ENCODE measurements at regions not wholly inside any gene's neighbourhood (a gene's known extent, or its start where the extent isn't known, plus 50 kb on each side); places are given as distances from the start of the nearest gene placed in this dataset.

DNA sequence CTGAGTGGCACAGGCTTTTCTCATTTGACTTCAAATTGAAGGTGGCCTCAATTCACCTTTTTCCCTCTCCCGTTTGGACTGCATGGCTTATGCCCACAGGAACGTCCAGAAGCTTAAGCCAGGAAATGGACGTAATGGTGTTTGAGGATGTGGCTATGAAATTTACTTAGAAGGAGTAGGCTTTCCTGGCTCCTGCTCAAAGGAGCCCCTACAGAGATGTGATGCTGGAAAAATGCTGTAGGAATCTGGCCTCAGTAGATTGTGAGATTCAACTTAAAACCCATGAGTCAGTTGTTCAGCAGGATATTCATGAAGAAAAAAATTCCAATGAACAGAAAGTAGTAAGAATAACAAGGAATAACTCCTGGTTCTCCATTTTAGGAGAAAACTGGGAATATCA lies 129.0 kb downstream of the ICOS start:
- Histone ChIP-seq H3K4me1 (ENCODE audit: insufficient read depth, low read length, poor library complexity, severe bottlenecking) (no peaks in the 10 kb centered on the region), H3K9me2 (ENCODE audit: insufficient read depth, low read length) (no peaks in the 10 kb centered on the region), H2AFZ (ENCODE audit: low read length) (no peak overlapping the region), H3K9me3 (ENCODE audit: low read length) (no peaks in the 10 kb centered on the region), H4K20me1 (ENCODE audit: insufficient read depth, low read length) (no peaks in the 10 kb centered on the region), H3K4me3 (ENCODE audit: low read depth, low read length, poor library complexity, severe bottlenecking) (no peak overlapping the region), H3K79me2 (ENCODE audit: insufficient read depth, low read depth, low read length) (no peaks in the 10 kb centered on the region), H3K36me3 (ENCODE audit: insufficient read depth, low read length) (no peaks in the 10 kb centered on the region), H3K27ac (ENCODE audit: low read depth, low read length, poor library complexity, severe bottlenecking) (no peak overlapping the region), H3K4me2 (ENCODE audit: low read length) (no peak overlapping the region)
- no peak for DNase-seq (ENCODE audit: low spot score)
- TF ChIP-seq EZH2phosphoT487 (IDR thresholded peaks at IDR 0.05; ENCODE audit: borderline replicate concordance, low read depth, low read length) = no peak
- TF ChIP-seq, protein P1, sequence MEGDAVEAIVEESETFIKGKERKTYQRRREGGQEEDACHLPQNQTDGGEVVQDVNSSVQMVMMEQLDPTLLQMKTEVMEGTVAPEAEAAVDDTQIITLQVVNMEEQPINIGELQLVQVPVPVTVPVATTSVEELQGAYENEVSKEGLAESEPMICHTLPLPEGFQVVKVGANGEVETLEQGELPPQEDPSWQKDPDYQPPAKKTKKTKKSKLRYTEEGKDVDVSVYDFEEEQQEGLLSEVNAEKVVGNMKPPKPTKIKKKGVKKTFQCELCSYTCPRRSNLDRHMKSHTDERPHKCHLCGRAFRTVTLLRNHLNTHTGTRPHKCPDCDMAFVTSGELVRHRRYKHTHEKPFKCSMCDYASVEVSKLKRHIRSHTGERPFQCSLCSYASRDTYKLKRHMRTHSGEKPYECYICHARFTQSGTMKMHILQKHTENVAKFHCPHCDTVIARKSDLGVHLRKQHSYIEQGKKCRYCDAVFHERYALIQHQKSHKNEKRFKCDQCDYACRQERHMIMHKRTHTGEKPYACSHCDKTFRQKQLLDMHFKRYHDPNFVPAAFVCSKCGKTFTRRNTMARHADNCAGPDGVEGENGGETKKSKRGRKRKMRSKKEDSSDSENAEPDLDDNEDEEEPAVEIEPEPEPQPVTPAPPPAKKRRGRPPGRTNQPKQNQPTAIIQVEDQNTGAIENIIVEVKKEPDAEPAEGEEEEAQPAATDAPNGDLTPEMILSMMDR (conservative IDR thresholded peaks at IDR 0.05; ENCODE audit: low read length) = no peak
- POLR2A ChIA-PET = no interaction called here
- no TSS peak for BruUV-seq (replicated peaks)
- intact Hi-C loops (cut with micrococcal nuclease; ENCODE audit: unreplicated experiment) = no loop called here
- CTCF ChIA-PET (ENCODE audit: unreplicated experiment) = no interaction called here

DNA sequence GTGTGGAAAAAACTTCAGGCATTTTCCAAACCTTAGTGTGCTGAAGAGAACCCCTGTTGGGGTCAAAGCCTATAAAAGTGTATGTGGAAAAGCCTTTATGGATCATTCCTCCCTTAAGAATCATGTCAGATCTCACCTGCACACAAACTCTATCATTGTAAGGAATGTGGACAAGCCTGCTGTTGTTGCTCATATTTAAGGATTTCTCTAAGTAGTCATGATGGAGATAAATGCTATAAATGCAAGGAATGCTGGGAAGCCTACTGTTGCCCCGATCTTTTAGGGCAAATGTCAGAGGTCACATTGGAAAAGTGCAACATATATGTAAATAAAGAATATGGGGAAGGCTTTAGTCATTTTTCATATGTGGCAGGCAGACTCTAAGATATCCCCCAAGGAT lies 129.5 kb downstream of the ICOS start:
- BruUV-seq (replicated peaks) = no TSS peak
- CTCF ChIA-PET (ENCODE audit: unreplicated experiment) = no interaction called here
- H2AFZ ChIP-seq (ENCODE audit: low read length) = no peak overlapping the region

DNA sequence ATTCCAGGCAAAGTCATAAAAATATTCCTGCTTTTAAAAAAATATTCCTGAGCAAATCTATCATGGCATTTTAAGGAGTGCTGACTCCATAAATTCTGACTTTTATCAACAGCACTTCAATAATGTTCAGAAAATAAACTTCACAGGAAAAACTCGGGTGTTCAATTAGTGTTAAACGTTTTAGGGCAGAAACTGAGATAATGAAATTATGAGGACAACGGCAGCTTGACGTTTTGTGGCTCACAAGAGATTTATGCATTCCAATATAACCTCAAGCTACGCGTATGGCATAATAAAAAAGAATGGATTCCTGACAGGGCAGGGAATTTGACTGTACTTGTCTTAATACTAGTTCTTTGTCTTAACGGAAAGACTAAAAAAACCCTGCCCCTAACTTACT lies 133.2 kb downstream of the ICOS start:
- no peak for DNase-seq (ENCODE audit: low spot score)
- H3K4me3 ChIP-seq (ENCODE audit: low read depth, low read length, poor library complexity, severe bottlenecking) = no peak overlapping the region
- intact Hi-C loops (cut with micrococcal nuclease; ENCODE audit: unreplicated experiment) = no loop called here
- H3K4me2 ChIP-seq (ENCODE audit: low read length) = no peak overlapping the region
- POLR2A ChIA-PET = no interaction called here
- no peak overlapping the region for H3K27ac ChIP-seq (ENCODE audit: low read depth, low read length, poor library complexity, severe bottlenecking)
- H3K36me3 ChIP-seq (ENCODE audit: insufficient read depth, low read length) = no peaks in the 10 kb centered on the region
- no peaks in the 10 kb centered on the region for H3K9me3 ChIP-seq (ENCODE audit: low read length)
- no peaks in the 10 kb centered on the region for H3K9me2 ChIP-seq (ENCODE audit: insufficient read depth, low read length)
- no peaks in the 10 kb centered on the region for H3K79me2 ChIP-seq (ENCODE audit: insufficient read depth, low read depth, low read length)
- CTCF ChIA-PET (ENCODE audit: unreplicated experiment) = no interaction called here
- no peaks in the 10 kb centered on the region for H3K4me1 ChIP-seq (ENCODE audit: insufficient read depth, low read length, poor library complexity, severe bottlenecking)
- BruUV-seq (replicated peaks) = no TSS peak
- H2AFZ ChIP-seq (ENCODE audit: low read length) = no peak overlapping the region
- H4K20me1 ChIP-seq (ENCODE audit: insufficient read depth, low read length) = no peaks in the 10 kb centered on the region
- TF ChIP-seq EZH2phosphoT487 (IDR thresholded peaks at IDR 0.05; ENCODE audit: borderline replicate concordance, low read depth, low read length) = no peak
- TF ChIP-seq, protein P1 (conservative IDR thresholded peaks at IDR 0.05; ENCODE audit: low read length) = no peak

More for the DNA sequence above, 129.5 kb downstream of the ICOS start:
- H3K27ac ChIP-seq (ENCODE audit: low read depth, low read length, poor library complexity, severe bottlenecking) = no peak overlapping the region
- no peak overlapping the region for H3K4me3 ChIP-seq (ENCODE audit: low read depth, low read length, poor library complexity, severe bottlenecking)
- no peak for TF ChIP-seq EZH2phosphoT487 (IDR thresholded peaks at IDR 0.05; ENCODE audit: borderline replicate concordance, low read depth, low read length)
- TF ChIP-seq, protein P1 (conservative IDR thresholded peaks at IDR 0.05; ENCODE audit: low read length) = no peak
- no peaks in the 10 kb centered on the region for H4K20me1 ChIP-seq (ENCODE audit: insufficient read depth, low read length)
- intact Hi-C loops (cut with micrococcal nuclease; ENCODE audit: unreplicated experiment) = no loop called here
- no peak overlapping the region for H3K4me2 ChIP-seq (ENCODE audit: low read length)
- POLR2A ChIA-PET = no interaction called here
- H3K36me3 ChIP-seq (ENCODE audit: insufficient read depth, low read length) = no peaks in the 10 kb centered on the region
- H3K9me3 ChIP-seq (ENCODE audit: low read length) = no peaks in the 10 kb centered on the region
- DNase-seq (ENCODE audit: low spot score) = no peak
- H3K4me1 ChIP-seq (ENCODE audit: insufficient read depth, low read length, poor library complexity, severe bottlenecking) = no peaks in the 10 kb centered on the region
- no peaks in the 10 kb centered on the region for H3K9me2 ChIP-seq (ENCODE audit: insufficient read depth, low read length)
- H3K79me2 ChIP-seq (ENCODE audit: insufficient read depth, low read depth, low read length) = no peaks in the 10 kb centered on the region
